Progenitor cell of endocrine pancreas (in vitro differentiated cells): ENCODE measurements at regions not wholly inside any gene's neighbourhood (a gene's known extent, or its start where the extent isn't known, plus 50 kb on each side); places are given as distances from the start of the nearest gene placed in this dataset.
"Not testable (repeated sequence)": the region's sequence is repeated elsewhere in the genome, so short reads cannot be mapped to it uniquely, and the experiment has no call there.

Experiments used
- DNase-seq: peaks from one replicate; pipeline ENCODE4 v3.0.0; 2021; ENCODE audit warnings: low spot score; ENCODE audit not compliant: unreplicated experiment
- H3K27ac Mint-ChIP-seq: 2 replicates; pipeline ENCODE4 v1.8.0; 2021; ENCODE audit warnings: mild to moderate bottlenecking, moderate library complexity, mixed read lengths
- H3K27me3 Mint-ChIP-seq: 2 replicates; pipeline ENCODE4 v1.8.0; 2021; ENCODE audit warnings: mixed read lengths
- H3K36me3 Mint-ChIP-seq: 2 replicates; pipeline ENCODE4 v1.8.0; 2022; ENCODE audit warnings: mixed read lengths; ENCODE audit not compliant: insufficient read depth
- H3K4me1 Mint-ChIP-seq: 2 replicates; pipeline ENCODE4 v1.8.0; 2021; ENCODE audit warnings: low read depth, mixed read lengths
- H3K4me3 Mint-ChIP-seq: 2 replicates; pipeline ENCODE4 v1.8.0; 2021; ENCODE audit warnings: low read depth, mild to moderate bottlenecking, moderate library complexity, mixed read lengths
- H3K9me3 Mint-ChIP-seq: 2 replicates; pipeline ENCODE4 v1.8.0; 2021; ENCODE audit warnings: low read depth, mixed read lengths
- TF ChIP-seq, protein P1 (sequence below): fragments of 200-600 bp; sonication (generic); IDR thresholded peaks from one replicate; pipeline ENCODE4 v1.5.0; 2021; ENCODE audit warnings: antibody characterized with exemption, mild to moderate bottlenecking; ENCODE audit not compliant: unreplicated experiment

DNA sequence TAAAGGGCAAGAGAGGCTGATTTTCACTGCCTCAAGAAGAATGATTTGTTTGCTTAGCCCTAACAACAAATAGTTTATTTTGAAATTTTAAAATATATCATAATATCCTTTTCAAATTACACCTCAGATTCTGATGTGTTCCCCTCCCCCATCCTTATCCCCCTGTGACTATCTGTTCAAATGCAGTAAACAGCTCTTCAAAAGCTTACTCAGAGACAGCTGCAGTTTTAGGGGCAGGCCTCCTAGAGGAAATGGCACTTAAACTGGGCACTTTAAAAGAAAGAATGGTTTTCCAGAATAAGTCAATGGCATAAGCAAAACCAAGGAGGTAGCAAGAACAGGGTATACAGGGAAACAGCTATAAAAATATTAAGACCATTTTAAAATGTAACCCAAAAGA lies 118.6 kb upstream of the UST start:
- TF ChIP-seq, protein P1, sequence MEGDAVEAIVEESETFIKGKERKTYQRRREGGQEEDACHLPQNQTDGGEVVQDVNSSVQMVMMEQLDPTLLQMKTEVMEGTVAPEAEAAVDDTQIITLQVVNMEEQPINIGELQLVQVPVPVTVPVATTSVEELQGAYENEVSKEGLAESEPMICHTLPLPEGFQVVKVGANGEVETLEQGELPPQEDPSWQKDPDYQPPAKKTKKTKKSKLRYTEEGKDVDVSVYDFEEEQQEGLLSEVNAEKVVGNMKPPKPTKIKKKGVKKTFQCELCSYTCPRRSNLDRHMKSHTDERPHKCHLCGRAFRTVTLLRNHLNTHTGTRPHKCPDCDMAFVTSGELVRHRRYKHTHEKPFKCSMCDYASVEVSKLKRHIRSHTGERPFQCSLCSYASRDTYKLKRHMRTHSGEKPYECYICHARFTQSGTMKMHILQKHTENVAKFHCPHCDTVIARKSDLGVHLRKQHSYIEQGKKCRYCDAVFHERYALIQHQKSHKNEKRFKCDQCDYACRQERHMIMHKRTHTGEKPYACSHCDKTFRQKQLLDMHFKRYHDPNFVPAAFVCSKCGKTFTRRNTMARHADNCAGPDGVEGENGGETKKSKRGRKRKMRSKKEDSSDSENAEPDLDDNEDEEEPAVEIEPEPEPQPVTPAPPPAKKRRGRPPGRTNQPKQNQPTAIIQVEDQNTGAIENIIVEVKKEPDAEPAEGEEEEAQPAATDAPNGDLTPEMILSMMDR = no peak
- Mint-ChIP-seq H3K27me3 (peaks cover 17% of the 10 kb centered on the region), H3K4me3 (no peak overlapping the region), H3K9me3 (no peaks in the 10 kb centered on the region), H3K27ac (no peak overlapping the region), H3K4me1 (peaks cover 13% of the 10 kb centered on the region), H3K36me3 (no peaks in the 10 kb centered on the region)
- DNase-seq = no peak

DNA sequence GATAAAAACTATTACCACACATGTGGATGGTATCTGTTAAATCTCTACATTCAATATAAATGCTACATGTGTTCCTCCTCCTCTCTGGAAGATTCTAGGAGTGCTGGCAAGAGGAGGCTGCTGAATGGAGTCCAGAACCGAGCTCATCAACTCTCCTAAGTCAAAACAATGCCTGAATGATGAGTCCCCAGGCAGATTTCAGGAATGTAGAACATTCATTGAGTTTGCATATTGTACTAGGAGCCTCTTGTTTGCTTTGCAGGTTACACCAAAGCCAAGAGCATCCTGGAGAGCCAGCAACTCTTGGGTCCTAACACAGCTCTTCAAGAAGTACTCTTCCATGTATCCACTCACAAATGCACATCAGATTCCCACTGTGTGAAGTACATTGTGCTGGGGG lies 117.6 kb upstream of the UST start:
- Mint-ChIP-seq H3K4me3 (no peak overlapping the region), H3K9me3 (no peaks in the 10 kb centered on the region), H3K27me3 (peaks cover 15% of the 10 kb centered on the region), H3K36me3 (no peaks in the 10 kb centered on the region), H3K4me1 (peaks cover 13% of the 10 kb centered on the region), H3K27ac (no peak overlapping the region)
- TF ChIP-seq, protein P1 = no peak
- DNase-seq = no peak

DNA sequence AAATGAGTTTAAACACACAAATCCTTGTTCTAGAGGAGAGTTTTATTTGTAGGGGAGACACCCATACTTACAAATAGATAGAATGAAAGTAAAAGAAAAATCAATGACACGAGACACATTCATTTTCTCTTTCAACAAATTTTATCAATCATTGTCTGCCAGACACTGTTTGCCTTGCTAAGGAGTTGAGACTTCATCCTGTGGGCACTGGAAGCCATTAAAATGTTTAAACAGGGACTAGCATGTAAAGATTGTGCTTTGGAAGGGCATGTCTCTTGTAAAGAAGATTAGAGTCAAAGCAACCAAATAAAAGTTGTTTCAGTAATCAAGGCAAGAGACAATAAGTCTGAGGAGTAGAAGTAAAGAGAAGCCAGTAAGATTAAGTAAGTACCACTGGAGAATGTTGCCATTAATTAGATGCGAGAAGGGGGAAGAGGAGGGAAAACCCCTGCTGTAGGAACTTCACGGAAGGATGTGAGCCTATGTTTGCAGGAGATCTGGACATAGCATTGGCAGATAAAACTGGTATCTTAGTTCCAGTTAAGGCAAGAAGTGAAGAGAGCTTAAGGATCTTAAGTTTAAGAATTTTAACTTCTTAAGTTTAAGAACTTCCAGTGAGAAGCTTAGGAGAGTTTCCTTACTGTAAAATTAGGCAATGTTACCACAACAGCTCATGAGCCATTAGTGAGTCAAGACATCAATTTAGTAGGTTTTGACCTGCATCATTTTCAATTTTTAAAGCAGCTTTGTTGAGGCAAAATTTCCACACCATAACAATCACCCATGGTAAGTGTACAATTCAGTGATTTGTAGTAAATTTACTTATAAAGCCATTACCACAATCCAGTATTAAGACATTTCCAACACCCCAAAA lies 117.0 kb upstream of the UST start:
- Mint-ChIP-seq H3K36me3 (no peaks in the 10 kb centered on the region), H3K27me3 (peaks cover 15% of the 10 kb centered on the region), H3K4me3 (no peak overlapping the region), H3K27ac (no peak overlapping the region), H3K4me1 (peaks cover 13% of the 10 kb centered on the region), H3K9me3 (no peaks in the 10 kb centered on the region)
- no peak for DNase-seq
- TF ChIP-seq, protein P1 = no peak

DNA sequence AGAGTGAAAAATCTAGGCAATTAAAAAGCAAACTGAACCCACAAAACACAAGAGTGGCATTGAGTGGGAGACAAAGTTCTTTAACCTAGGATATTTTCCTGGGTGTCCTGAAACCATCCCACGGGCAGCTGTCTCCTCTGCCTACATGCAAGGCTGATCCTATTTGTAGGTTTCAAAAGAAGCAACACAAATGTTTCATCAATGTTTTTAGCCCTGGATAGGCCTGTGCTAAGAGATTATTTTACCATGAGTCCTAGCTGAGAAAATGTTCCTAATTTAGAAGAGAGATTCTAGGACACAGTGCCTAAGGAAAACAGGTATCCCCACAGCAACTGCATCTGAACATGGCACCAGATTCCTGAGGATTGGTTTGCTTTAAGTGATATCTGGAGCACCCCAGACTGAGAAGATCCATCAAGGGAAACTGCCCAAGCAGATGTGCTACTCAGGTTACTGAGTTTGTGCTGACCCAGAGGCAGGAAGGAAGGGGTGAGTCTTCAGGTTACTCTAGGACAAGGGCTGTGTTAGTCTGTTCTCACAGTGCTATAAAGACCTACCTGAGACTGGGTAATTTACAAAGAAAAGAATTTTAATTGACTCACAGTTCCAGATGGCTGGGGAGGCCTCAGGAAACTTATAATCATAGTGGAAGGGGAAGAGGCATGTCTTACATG lies 111.6 kb upstream of the UST start:
- H3K4me1 Mint-ChIP-seq = peaks cover 4% of the 10 kb centered on the region
- peaks cover 14% of the 10 kb centered on the region for H3K27me3 Mint-ChIP-seq
- H3K27ac Mint-ChIP-seq = no peak overlapping the region
- peaks cover 10% of the 10 kb centered on the region for H3K9me3 Mint-ChIP-seq
- H3K36me3 Mint-ChIP-seq = no peaks in the 10 kb centered on the region
- TF ChIP-seq, protein P1 = no peak
- H3K4me3 Mint-ChIP-seq = no peak overlapping the region
- DNase-seq = no peak

DNA sequence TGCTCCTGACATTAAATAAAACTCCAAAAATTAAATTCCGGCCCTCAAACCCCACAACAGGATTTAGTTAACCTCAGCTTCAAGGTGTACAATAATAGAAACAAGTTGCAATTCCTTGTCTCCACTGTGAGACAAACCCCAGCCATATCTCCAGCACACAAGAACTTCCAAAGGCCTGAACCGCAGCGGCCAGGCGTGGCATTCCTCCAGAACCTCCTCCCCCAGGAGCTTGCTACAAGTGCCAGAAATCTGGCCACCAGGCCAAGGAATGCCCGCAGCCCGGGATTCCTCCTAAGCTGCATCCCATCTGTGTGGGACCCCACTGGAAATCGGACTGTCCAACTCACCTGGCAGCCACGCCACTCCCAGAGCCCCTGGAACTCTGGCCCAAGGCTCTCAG lies 105.0 kb upstream of the UST start:
- not testable (repeated sequence) for H3K36me3 Mint-ChIP-seq
- H3K9me3 Mint-ChIP-seq = peaks cover 13% of the 10 kb centered on the region

DNA sequence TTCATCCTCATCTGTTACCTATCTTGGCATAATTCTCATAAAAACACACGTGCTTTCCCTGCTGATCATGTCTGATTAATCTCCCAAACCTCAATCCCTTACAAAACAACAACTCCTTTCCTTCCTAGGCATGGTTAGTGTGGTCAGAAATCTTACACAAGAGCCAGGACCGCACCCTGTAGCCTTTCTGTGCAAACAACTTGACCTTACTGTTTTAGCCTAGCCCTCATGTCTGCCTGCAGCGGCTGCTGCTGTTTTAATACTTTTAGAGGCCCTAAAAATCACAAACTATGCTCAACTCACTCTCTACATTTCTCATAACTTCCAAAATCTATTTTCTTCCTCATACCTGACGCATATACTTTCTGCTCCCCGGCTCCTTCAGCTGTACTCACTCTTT lies 103.6 kb upstream of the UST start:
- H3K27ac Mint-ChIP-seq, H3K27me3 Mint-ChIP-seq, DNase-seq, H3K4me3 Mint-ChIP-seq, H3K36me3 Mint-ChIP-seq: not testable (repeated sequence)
- Mint-ChIP-seq H3K9me3 (peaks cover 13% of the 10 kb centered on the region), H3K4me1 (peaks cover 11% of the 10 kb centered on the region)

More for the DNA sequence above, 105.0 kb upstream of the UST start:
- H3K4me3 Mint-ChIP-seq, H3K27ac Mint-ChIP-seq, H3K27me3 Mint-ChIP-seq, DNase-seq: not testable (repeated sequence)
- H3K4me1 Mint-ChIP-seq = peaks cover 15% of the 10 kb centered on the region

DNA sequence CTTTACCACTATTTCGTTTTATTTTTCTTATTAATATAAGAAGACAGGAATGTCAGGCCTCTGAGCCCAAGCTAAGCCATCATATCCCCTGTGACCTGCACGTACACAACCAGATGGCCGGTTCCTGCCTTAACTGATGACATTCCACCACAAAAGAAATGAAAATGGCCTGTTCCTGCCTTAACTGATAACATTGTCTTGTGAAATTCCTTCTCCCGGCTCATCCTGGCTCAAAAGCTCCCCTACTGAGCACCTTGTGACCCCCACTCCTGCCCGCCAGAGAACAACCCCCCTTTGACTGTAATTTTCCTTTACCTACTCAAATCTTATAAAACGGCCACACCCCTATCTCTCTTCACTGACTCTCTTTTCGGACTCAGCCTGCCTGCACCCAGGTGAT lies 101.8 kb upstream of the UST start:
- H3K27me3 Mint-ChIP-seq, H3K27ac Mint-ChIP-seq, H3K4me3 Mint-ChIP-seq, DNase-seq, H3K36me3 Mint-ChIP-seq: not testable (repeated sequence)
- peaks cover 11% of the 10 kb centered on the region for H3K9me3 Mint-ChIP-seq
- peaks cover 11% of the 10 kb centered on the region for H3K4me1 Mint-ChIP-seq
